Activated T-cell treated with anti-CD3 and anti-CD28 coated beads, Interleukin-2, amount 50 U/mL, for 4 hours (primary cell): ENCODE measurements at regions not wholly inside any gene's neighbourhood (a gene's known extent, or its start where the extent isn't known, plus 50 kb on each side); places are given as distances from the start of the nearest gene placed in this dataset.
"Not testable (repeated sequence)": the region's sequence is repeated elsewhere in the genome, so short reads cannot be mapped to it uniquely, and the experiment has no call there.

Source experiments
- ATAC-seq, 2 donors: fragments of 200-7000 bp; cut with Tn5 transposase; one replicate each; pipeline ENCODE4 v1.10.0; 2021
- DNase-seq: peaks from one replicate; pipeline ENCODE4 v3.0.0-alpha.2; 2020
- H3K27me3 Mint-ChIP-seq: one replicate; pipeline ENCODE4 v1.8.0; 2021; ENCODE audit warnings: low read depth, mixed read lengths
- H3K36me3 Mint-ChIP-seq: one replicate; pipeline ENCODE4 v1.8.0; 2022; ENCODE audit warnings: mixed read lengths; ENCODE audit not compliant: insufficient read depth
- H3K4me1 Mint-ChIP-seq: one replicate; pipeline ENCODE4 v1.8.0; 2021; ENCODE audit warnings: low read depth, mixed read lengths
- H3K4me3 Mint-ChIP-seq: one replicate; pipeline ENCODE4 v1.8.0; 2021; ENCODE audit warnings: mild to moderate bottlenecking, moderate library complexity, mixed read lengths
- H3K9me3 Mint-ChIP-seq: one replicate; pipeline ENCODE4 v1.8.0; 2021; ENCODE audit warnings: mixed read lengths

GRCh38 chr19:24033301-24033962, 53.6 kb upstream of the ZNF254 start:
- peaks cover 44% of the 10 kb centered on the region for H3K4me1 Mint-ChIP-seq
- H3K4me3 Mint-ChIP-seq = peak overlapping the region; percentile 100
- no peaks in the 10 kb centered on the region for H3K9me3 Mint-ChIP-seq
- peak; percentile 66 for DNase-seq
- H3K27me3 Mint-ChIP-seq = no peaks in the 10 kb centered on the region
- ATAC-seq = peak; percentile 99
- peaks cover 9% of the 10 kb centered on the region for H3K36me3 Mint-ChIP-seq

- Mint-ChIP-seq H3K27me3 (no peaks in the 10 kb centered on the region), H3K36me3 (peaks cover 9% of the 10 kb centered on the region), H3K4me3 (peak overlapping the region; percentile 100), H3K9me3 (no peaks in the 10 kb centered on the region), H3K4me1 (peaks cover 50% of the 10 kb centered on the region)
- DNase-seq = peak; percentile 5
- ATAC-seq = peak; percentile 24 to 36
These were observed 53.0 kb upstream of the ZNF254 start for GRCh38 chr19:24033963-24034342.

DNA sequence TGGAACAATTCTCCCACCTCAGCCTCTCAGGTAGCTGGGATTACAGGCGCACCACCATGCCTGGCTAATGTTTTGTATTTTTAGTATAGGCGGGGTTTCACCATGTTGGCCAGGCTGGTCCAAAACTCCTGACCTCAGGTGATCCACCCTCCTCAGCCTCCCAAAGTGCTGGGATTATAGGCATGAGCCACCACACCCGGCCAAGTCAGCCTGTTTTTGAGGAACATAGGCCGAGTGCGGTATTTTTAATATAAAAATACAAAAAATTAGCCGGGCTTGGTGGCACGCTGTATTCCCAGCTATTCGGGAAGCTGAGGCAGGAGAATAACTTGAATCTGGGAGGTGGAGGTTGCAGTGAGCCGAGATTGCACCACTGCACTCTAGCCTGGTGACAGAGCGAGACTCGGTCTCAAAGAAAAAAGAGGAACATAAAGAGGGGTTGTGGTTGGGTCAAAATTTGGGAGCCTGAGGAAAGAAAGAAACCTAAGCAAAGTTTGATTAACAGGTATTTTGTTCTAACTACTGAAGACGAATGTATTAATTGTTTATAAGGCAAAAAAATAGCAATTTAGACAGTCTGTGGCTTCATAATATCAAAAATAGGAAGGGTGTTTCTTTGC, 51.6 kb upstream of the ZNF254 start:
- not testable (repeated sequence) for DNase-seq, ATAC-seq
- peak overlapping the region; percentile 100 for H3K4me3 Mint-ChIP-seq

More for the DNA sequence above, 51.6 kb upstream of the ZNF254 start:
- Mint-ChIP-seq H3K36me3 (peaks cover 17% of the 10 kb centered on the region), H3K4me1 (peaks cover 60% of the 10 kb centered on the region)
- not testable (repeated sequence) for H3K9me3 Mint-ChIP-seq, H3K27me3 Mint-ChIP-seq
